HG03139 (cell line): ENCODE measurements at regions not wholly inside any gene's neighbourhood (a gene's known extent, or its start where the extent isn't known, plus 50 kb on each side); places are given as distances from the start of the nearest gene placed in this dataset.
"Not testable (repeated sequence)": the region's sequence is repeated elsewhere in the genome, so short reads cannot be mapped to it uniquely, and the experiment has no call there.

Experiments used
- ATAC-seq: cut with Tn5 transposase; IDR thresholded peaks from one replicate; pipeline ENCODE4 v1.9.1; 2021; ENCODE audit not compliant: unreplicated experiment

GRCh38 chr1:41994195-41994894 is 75.6 kb upstream of the HIVEP3 start:
- ATAC-seq, result no peak

GRCh38 chr1:41983451-41983850 is 64.7 kb upstream of the HIVEP3 start:
- no peak for ATAC-seq

- no peak for ATAC-seq
These were observed 63.1 kb upstream of the HIVEP3 start for GRCh38 chr1:41981796-41982195.

GRCh38 chr1:41980827-41981653 is 62.3 kb upstream of the HIVEP3 start:
- no peak for ATAC-seq

- no peak for ATAC-seq
These were observed 60.3 kb upstream of the HIVEP3 start for GRCh38 chr1:41978986-41979385.

- no peak for ATAC-seq
These were observed 58.6 kb upstream of the HIVEP3 start for GRCh38 chr1:41977326-41977725.

- no peak for ATAC-seq
These were observed 57.9 kb upstream of the HIVEP3 start for GRCh38 chr1:41976671-41977070.

GRCh38 chr1:41975850-41976569 is 57.3 kb upstream of the HIVEP3 start:
- ATAC-seq, result no peak

- ATAC-seq, result no peak
These were observed 56.4 kb upstream of the HIVEP3 start for GRCh38 chr1:41975121-41975520.

- not testable (repeated sequence) for ATAC-seq
These were observed 49.8 kb upstream of the HIVEP3 start for GRCh38 chr1:41968557-41968956.
